Thoracic aorta (tissue), 2 donors: ENCODE measurements at regions not wholly inside any gene's neighbourhood (a gene's known extent, or its start where the extent isn't known, plus 50 kb on each side); places are given as distances from the start of the nearest gene placed in this dataset.

Experiments
- ATAC-seq: fragments of 150-250 bp; one replicate; pipeline ENCODE4 v1.8.0; 2017; ENCODE audit warnings: low read depth; ENCODE audit not compliant: insufficient number of reproducible peaks, low FRiP score
- DNase-seq: peaks from one replicate; pipeline ENCODE4 v3.0.0-alpha.2; 2020; ENCODE audit warnings: low spot score
- H3K27ac ChIP-seq, 2 donors: fragments of 200-600 bp; sonication (generic); 1 replicate in 1 of 2; 2 replicates in 1 of 2; pipeline ENCODE4 v1.5.1; 2016; ENCODE audit warnings: mild to moderate bottlenecking in 2 of 2, moderate library complexity in 2 of 2
- H3K27me3 ChIP-seq: fragments of 200-600 bp; sonication (generic); replicated peaks from 2 replicates; pipeline ENCODE4 v1.6.0; 2016; ENCODE audit warnings: mild to moderate bottlenecking; ENCODE audit not compliant: insufficient read depth
- H3K36me3 ChIP-seq: fragments of 200-600 bp; sonication (generic); one replicate; pipeline ENCODE4 v1.5.1; 2016
- H3K4me1 ChIP-seq, 2 donors: fragments of 200-600 bp; sonication (generic); 1 replicate in 1 of 2; 2 replicates in 1 of 2; pipeline versions ENCODE4 v1.5.1 to v1.6.0; 2016; ENCODE audit warnings: low read depth in 2 of 2, mild to moderate bottlenecking in 1 of 2; ENCODE audit not compliant: control insufficient read depth in 1 of 2
- H3K4me3 ChIP-seq: fragments of 200-600 bp; sonication (generic); 2 replicates; pipeline ENCODE4 v1.5.1; 2016; ENCODE audit warnings: mild to moderate bottlenecking
- H3K9me3 ChIP-seq: fragments of 200-600 bp; sonication (generic); 2 replicates; pipeline ENCODE4 v1.5.1; 2016
- CTCF ChIP-seq: fragments of 200-600 bp; sonication (generic); IDR thresholded peaks from one replicate; pipeline ENCODE4 v1.5.1; 2019; ENCODE audit warnings: antibody characterized with exemption

- no peak overlapping the region for H3K27ac ChIP-seq
Measured at GRCh38 chr22:19574247-19574646, 50.0 kb upstream of the CLDN5 start.

GRCh38 chr22:19576460-19577421, 52.5 kb upstream of the CLDN5 start:
- no peak for ATAC-seq
- TF ChIP-seq CTCF = no peak
- no peaks in the 10 kb centered on the region for H3K4me1 ChIP-seq
- DNase-seq = no peak
- H3K9me3 ChIP-seq = no peaks in the 10 kb centered on the region
- no peaks in the 10 kb centered on the region for H3K36me3 ChIP-seq
- H3K27ac ChIP-seq = no peak overlapping the region
- no peak overlapping the region for H3K4me3 ChIP-seq
- no peaks in the 10 kb centered on the region for H3K27me3 ChIP-seq

More at GRCh38 chr22:19574247-19574646, 50.0 kb upstream of the CLDN5 start:
- H3K36me3 ChIP-seq = no peaks in the 10 kb centered on the region
- no peaks in the 10 kb centered on the region for H3K27me3 ChIP-seq
- H3K9me3 ChIP-seq = no peaks in the 10 kb centered on the region
- H3K4me3 ChIP-seq = no peak overlapping the region
- H3K4me1 ChIP-seq = no peaks in the 10 kb centered on the region
- no peak for ATAC-seq
- DNase-seq = no peak
- TF ChIP-seq CTCF = no peak

- Histone ChIP-seq H3K27ac (no peak overlapping the region), H3K36me3 (no peaks in the 10 kb centered on the region)
- no peak for DNase-seq
Measured at GRCh38 chr22:19577422-19577966, 53.3 kb upstream of the CLDN5 start.

GRCh38 chr22:19578180-19579004, 54.2 kb upstream of the CLDN5 start:
- Histone ChIP-seq H3K27me3 (no peaks in the 10 kb centered on the region), H3K4me1 (no peaks in the 10 kb centered on the region), H3K9me3 (no peaks in the 10 kb centered on the region), H3K27ac (no peak overlapping the region), H3K36me3 (no peaks in the 10 kb centered on the region), H3K4me3 (no peak overlapping the region)
- DNase-seq (no peak), ATAC-seq (no peak)
- no peak for TF ChIP-seq CTCF

More at GRCh38 chr22:19577422-19577966, 53.3 kb upstream of the CLDN5 start:
- Histone ChIP-seq H3K4me3 (no peak overlapping the region), H3K27me3 (no peaks in the 10 kb centered on the region), H3K4me1 (no peaks in the 10 kb centered on the region), H3K9me3 (no peaks in the 10 kb centered on the region)
- TF ChIP-seq CTCF = no peak
- ATAC-seq = no peak
